HG02588 (cell line): ENCODE measurements at regions not wholly inside any gene's neighbourhood (a gene's known extent, or its start where the extent isn't known, plus 50 kb on each side); places are given as distances from the start of the nearest gene placed in this dataset.
A peak's percentile ranks its signal among the peaks of the same experiment; 100 is the strongest.
"Not testable (repeated sequence)": the region's sequence is repeated elsewhere in the genome, so short reads cannot be mapped to it uniquely, and the experiment has no call there.

Experiments used
- ATAC-seq: cut with Tn5 transposase; IDR thresholded peaks from one replicate; pipeline ENCODE4 v1.9.1; 2021; ENCODE audit warnings: mild to moderate bottlenecking, moderate library complexity; ENCODE audit not compliant: unreplicated experiment

DNA sequence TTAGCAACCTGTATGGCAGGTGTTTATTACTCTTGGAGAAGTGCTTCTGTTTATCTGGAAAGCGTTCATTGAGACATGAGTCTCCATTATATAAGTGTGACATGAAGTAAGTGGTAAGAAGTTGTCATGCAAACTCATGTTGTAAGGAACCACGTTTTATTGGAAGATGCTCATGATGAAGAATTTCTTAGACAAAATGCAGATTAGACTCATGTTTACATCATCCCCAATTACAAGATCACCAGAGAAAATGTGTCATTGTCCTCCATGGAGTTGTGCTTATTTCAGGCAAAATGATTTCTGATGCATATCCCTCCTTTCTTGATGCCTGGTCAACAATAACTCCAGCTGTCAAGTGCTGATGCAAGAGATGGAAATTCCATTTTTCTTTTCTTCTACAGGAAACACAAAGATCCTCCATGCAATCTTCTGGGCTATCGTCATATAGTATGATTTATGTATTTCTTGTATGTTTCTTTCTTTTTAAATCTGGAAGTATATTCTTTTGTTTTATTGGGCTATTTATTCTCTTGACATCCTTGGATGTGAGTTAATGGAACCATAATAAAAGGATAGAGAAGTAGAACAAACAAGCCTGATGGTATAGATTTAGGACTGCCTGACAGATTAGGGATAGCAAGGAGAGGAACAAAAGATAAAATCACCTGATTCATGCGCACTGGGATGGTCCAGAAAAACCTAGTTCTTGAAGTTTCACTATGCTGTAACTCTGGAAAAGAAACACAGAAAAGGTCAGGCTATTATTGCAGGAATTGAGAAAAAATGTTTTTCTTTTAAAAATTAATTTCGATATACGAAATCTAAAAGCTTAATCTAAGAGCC, 50.7 kb upstream of the DIAPH3 start:
- no peak for ATAC-seq

DNA sequence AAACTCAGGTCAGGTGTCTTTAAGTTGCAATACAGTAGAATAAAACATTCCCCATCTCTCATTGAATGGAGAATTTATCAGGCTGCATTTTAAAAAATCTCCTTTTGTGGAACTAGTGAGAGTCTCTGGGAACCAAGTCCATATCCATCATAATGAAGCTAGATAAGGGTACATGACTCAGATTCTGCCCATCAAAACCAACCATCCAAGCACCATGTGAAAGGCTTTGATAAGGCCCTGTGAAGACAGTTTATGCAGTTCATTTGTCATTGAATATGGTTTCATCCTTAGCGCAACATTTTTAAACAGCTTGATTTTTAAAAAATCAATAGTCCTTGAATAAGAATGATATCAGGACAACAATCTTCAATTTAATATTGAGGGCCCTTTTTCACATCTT, 56.3 kb upstream of the DIAPH3 start:
- ATAC-seq = no peak

DNA sequence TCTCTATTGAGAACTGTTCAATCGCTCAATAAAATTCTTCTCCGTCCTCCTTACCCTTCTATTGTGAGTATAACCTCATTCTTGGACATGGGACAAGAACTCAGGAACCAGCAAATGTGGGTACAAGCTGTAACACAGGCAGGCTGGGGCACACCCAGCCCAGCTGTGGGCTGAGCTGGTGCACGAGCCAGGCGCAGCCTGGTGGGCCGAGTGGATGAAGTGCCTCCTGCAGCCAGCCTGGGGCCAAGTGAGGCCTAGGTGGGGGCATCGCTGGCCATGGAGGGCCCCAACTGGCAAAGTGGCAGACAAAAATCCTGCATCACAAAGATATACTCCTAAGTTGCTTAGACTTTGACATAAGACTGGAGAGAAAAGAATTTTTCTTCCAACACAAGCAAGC, 57.9 kb upstream of the DIAPH3 start:
- ATAC-seq = no peak

DNA sequence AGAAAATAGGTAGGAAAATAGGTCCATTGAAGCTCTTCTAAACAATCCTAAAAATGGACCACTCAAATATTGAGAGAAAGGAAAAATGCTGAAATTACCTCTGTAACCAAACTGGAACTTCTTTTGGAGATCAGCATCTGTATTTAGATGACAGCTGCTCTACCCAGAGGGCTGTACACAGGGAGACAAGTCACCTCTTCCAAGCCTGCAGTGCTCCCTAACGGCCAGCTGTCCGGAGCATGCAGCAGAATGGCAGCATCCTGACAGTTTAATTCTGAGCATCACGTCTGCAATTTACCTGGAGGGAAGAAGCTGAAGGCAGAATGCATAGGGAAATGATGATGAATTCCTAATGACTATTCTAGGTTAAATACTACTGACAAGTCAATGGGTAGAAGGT, 62.8 kb upstream of the DIAPH3 start:
- no peak for ATAC-seq

DNA sequence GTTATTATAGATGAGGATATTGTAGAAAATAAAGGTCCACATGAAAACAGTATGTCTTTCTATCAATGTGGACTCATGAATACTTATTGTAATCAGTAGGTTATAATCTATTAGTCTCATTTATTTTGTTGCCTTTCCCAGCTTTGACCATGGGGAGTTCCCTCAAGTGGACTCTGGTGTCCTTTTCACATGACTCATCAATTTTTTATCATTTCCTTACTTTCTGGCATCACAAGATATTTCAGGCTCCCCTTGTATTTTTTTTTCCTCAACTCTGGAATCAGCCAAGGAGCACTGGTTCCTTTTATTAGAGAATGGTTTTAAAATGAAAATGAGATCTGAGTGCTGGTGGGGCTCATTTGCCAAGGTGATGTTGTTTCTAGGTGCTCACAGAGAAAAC, 63.4 kb upstream of the DIAPH3 start:
- no peak for ATAC-seq

DNA sequence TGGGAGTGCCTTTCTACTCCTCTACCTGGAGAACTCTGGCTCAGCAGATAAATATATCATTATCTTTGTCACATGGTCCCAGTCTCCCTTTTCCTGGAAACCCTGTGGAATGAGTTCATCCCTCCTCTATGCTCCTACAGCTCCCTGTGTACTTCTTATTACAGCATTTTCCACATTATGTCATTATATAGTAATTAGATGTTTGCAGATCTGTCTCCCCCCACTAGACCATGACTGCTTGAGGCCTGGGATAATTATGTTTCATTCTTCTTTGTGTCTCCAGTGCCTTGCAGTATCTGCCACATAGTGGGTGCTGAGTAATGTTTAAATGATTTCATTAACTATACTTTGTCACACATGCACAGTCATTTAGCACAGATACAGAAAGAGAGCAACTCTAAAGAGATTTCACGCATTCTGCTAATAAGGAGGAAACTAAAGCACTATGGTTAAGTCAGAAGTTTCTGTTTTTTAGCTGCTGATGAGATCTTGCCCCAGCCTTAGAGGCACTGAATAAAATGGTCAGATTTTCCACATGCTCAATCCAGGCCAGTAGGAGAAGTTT, 66.1 kb upstream of the DIAPH3 start:
- ATAC-seq = no peak

DNA sequence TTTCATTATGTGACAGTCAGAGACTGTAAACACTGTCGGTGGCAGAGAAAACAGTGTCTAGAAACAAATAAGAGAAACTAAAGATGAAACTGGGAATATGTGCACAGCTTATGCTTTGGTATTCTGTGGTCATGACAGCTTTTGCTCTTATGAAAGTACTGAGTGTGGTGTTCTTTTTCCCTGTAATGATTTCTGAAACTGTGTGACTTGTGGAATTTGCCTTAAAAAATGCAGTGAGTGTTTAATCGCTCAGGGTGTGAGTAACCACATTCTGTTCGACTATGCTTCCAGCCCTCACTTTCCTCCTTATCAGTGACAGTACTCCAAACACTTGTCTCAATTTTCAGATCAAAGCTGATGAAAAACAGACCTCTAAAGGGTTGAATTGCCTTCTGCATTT, 66.9 kb upstream of the DIAPH3 start:
- peak; percentile 72 for ATAC-seq

DNA sequence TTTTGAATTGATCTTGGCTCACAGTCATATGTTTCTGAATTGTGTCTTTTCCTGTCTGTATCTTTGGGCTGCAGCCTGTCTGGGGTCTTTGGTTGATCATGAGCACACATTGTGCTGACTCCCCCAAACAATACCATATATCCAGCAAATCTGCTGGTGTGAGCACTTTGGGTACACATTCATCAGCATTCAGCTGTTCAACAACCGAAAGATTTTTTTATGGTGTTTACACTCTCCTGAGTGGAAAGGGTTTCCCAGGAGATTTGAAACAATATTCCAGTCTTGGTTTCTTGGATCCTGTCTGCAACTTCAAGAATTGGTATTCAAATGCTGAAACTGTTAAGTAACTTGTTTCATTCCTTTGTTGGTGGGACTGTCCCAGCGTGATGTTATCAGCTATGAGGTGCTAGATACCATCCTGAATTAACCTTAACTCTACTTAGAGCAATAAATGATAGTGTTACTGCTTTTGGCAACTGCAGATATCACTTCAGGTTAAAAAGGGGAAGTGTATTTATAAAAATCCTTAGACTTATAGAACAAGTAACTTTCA, 78.4 kb upstream of the DIAPH3 start:
- no peak for ATAC-seq

DNA sequence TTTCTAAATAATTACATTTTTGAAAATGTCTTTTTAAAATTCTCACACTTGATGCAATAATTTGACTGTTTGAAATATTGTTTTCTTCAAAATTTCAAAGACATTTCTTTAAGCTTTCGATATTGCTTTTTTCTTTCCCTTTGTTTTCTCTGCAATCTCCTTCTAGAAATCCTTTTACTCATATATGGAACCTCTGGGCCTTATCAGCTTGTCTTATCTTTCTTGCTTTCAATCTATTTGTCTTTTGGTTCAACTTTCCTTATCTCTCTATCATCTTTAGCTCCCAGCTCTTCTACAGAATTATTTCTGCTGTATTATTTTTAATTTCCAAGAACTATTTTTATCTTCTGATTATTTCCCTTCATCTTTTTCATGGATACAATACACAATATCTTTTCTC, 80.7 kb upstream of the DIAPH3 start:
- no peak for ATAC-seq

DNA sequence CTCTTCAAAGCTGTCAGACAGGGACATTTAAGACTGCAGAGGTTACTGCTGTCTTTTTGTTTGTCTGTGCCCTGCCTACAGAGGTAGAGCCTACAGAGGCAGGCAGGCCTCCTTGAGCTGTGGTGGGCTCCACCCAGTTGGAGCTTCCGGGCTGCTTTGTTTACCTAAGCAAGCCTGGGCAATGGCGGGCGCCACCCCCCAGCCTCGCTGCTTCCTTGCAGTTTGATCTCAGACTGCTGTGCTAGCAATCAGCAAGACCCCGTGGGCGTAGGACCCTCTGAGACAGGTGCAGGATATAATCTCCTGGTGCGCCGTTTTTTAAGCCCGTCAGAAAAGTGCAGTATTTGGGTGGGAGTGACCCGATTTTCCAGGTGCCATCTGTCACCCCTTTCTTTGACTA, 87.7 kb upstream of the DIAPH3 start:
- ATAC-seq = not testable (repeated sequence)

DNA sequence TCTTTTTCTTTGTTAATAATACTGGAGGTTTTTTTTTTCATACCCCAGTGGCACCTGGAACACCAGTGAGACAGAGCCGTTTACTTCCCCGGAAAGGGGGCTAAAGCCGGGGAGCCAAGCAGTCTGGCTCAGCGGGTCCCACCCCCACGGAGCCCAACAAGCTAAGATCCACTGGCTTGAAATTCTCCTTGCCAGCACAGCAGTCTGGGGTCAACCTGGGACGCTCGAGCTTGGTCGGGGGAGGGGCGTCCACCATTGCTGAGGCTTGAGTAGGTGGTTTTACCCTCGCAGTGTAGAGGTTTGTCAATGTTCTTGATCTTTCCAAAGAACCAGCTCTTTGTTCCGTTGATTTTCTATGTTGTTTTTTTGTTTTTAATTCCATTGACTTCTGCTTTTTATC, 94.6 kb upstream of the DIAPH3 start:
- no peak for ATAC-seq

DNA sequence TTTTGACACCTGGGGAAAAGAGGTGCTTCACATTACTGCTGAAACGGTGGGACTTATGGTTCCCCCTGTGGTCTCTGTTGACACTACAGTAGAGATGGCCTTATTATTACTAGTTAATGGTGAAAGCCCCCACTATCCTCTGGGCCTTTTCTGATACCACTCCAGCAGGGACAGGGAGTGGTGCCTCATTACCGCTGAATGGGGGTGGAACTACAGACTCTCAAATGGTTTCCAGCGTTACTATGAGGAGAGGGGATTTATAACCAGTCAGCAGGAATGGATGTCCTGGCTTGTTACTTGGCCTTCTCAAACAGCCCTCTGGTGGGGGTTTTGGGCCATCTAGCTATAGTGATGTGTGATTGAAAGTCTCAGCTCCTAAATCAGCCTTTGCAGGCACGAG, 96.7 kb upstream of the DIAPH3 start:
- no peak for ATAC-seq

DNA sequence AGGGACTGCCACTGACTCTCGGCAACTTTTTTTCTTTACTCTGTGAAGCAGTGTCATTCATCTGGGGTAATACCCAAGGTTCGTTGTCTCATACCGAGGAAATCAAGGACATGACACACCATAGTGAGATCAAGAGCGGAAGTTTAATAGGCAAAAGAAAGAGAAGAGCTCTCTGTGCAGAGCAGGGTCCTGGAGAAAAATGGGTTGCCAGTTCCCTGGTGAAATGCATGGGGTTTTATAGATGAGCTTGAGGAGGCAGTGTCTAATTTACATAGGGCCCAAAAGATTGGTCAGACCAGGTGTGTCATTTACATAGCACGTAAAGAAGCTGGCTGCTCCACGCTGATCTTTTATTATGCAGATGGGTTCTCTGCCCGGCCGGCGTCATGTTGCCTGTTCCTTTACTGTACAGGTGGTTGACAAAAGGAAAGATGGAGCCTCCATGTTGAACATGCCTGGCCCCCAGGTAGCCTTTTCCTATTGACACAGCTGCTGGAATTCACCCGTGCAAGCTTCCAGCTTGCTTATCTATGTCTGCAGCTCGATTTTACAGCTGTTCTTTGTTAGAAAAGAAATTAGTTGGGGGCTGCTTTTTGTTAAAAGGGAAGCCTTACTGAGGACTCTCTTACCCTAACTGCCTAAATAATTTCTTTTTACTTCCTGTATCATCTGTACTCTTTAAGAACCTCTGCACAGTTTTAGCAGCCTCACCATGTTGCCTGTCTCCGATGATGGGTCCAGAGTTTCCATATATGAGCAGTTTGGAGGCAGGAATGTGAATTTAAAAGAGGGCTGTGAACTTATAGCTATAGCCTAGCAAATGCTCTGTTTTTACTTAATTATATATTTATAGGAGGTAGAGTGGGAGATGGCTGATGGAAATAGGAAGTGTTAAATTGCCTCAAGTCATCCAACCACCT, 98.0 kb upstream of the DIAPH3 start:
- no peak for ATAC-seq

DNA sequence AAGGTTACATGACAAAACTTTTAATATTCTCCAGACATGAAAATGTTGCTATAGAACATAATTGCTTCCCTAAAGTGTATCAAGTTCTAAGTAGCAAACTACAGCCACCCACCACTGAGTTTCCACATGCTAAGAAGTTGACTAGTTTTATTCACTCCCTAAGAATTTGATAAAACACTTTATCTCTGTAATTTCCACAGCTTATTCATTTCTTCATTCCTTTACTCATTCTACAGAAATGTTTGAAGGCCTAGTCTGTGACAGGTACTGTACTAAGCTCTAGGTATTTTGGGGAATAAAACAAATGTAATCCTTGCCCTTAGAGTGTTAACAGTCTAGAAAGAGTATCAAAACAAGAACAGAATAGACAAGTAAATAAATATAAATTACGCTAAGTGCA, 101.8 kb upstream of the DIAPH3 start:
- no peak for ATAC-seq

DNA sequence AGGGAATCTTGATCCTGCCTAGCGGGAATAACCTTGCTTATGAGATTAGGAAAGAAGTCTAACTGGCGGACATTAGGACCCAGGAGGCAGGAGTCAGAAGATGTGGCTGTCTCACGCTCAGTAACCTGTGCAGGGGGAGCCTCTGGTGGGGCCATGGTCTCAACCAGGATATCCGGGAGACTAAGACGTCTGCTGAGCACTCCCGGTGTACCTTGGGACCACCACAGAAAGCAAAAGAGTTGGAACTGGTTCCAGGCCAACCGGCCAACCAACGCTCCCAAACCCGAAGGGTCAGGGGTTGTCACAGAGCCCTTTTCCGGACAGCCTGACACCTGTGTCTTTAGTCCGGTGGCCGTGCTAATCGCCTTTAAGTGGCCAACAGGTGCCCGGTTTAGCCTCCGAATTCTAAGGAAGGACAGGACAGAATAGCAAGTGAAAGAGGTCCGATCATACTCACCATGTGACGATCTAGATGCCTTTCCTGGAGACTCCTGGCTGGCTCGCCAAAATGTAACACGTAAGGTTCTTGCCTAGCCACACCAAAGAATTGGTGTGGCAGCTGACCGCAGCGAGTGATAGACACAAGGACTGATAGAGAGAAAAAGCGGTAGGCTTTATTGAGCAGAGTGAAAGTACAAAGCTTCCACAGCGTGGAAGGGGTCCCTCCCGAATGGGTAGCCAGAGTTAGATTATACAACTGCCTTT, 103.9 kb upstream of the DIAPH3 start:
- peak; percentile 78 for ATAC-seq

DNA sequence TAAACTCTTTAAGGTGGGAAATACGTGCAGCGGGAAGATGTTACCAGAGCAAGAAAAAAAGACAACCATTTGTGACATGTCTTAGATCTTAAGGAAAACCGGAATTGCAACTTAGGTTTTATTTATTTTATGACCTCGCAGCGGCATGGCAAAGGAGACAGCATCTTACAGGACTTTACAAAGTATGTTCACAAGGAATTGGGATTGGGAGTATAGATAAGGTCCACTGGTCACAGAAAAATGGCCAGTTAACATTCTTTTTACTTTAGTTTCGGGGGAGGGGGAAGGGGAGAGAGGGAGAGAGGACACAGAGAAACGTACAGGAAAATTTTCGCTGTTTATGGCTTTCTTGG, 104.5 kb upstream of the DIAPH3 start:
- no peak for ATAC-seq

DNA sequence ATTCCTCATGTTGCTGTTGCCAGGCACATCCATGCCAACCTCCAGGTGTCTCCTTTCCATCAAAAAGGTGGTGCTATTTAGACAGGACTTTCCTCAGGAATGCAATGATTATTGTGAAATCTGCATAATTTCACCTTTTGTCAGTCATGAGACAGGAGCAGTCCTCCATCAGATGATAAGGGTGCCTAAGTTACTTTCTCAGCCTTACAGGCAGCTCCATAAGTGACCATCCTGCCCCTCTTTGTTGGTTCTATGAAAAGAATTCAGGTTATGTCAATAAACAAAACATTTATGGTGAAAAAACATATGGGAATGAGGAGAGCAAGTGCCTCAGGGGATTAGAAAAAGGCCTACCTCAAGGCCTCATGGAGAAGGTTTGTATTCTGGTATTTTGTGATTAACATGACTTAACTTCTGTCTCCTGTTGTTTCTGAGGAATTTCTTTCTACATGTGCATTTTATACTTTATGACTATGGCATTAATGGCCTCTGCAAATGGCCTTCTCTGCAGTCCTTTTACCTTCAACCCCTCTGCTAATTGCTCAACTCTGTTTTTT, 110.3 kb upstream of the DIAPH3 start:
- no peak for ATAC-seq

DNA sequence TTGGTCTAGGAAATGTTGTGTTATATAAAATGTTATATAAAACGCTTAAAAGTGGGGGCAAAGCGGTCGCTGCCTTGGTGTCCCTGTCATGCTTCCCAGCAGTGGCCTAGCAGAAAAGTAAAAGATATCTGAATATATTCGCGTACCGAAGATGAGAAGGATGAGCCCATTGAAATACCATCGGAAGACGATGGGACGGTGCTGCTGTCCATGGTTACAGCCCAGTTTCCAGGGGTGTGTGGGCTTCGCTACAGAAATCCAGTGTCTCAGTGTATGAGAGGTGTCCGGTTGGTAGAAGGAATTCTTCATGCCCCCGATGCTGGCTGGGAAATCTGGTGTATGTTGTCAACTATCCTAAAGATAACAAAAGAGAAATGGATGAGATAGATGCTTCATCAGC, 110.9 kb upstream of the DIAPH3 start:
- no peak for ATAC-seq

DNA sequence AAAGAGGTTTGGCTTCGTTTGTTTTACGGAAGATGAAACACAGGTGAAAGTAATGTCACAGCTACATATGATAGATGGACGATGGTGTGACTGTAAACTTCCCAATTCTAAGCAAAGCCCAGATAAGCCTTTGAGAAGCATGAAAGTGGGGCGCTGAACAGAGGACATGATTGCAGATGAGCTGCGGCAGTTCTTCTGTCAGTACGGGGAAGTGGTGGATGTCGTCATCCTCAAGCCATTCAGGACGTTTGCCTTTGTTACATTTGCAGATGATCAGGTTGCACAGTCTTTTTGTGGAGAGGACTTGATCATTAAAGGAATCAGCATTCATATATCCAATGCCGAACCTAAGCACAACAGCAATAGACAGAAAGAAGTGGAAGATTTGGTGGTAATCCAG, 111.5 kb upstream of the DIAPH3 start:
- ATAC-seq = no peak

DNA sequence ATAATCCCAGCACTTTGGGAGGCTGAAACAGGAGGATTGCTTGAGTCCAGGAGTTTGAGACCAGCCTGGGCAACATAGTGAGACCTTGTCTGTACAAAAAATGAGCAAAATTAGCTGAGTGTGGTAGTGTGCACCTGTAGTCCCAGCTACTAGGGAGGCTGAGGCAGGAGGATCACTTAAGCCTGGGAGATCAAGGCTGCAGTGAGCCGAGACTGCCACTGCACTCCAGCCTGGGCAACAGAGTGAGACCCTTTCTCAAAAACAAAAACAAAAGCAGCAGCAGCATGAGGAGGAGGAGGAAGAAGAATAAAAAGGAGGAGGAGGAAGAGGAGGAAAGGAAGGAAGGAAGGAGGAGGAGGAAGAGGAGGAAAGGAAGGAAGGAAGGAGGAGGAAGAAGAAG, 116.5 kb upstream of the TDRD3 start:
- ATAC-seq = not testable (repeated sequence)

DNA sequence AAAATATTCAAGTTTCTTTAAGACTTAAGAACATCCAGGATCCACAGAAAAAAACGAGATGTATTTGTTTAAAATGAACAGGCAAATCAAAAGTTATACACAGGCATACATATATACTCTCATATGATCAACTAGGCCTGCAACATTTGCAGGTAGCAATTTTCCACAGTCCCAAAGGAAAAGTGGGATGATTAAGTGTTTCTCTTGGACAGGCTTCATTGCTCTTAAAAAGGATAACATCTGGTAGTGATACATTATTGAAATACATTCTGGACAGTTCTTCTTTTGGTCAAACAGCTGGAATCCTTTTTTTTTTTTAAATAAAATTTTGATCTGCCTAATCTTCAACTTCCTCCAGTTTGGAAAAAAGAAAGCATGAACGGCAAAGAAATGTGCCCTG, 114.8 kb upstream of the TDRD3 start:
- no peak for ATAC-seq
